M059J (cell line): ENCODE measurements at regions not wholly inside any gene's neighbourhood (a gene's known extent, or its start where the extent isn't known, plus 50 kb on each side); places are given as distances from the start of the nearest gene placed in this dataset.

Source experiments
- DNase-seq: peaks from one replicate; pipeline ENCODE4 v3.0.0-alpha.2; 2012; ENCODE audit warnings: low read depth

GRCh38 chr13:111476197-111476596 lies 155.8 kb downstream of the TEX29 start:
- DNase-seq: no peak

- no peak for DNase-seq
Observed at GRCh38 chr13:111479412-111479811, 159.0 kb downstream of the TEX29 start.

GRCh38 chr13:111480503-111480902 lies 160.1 kb downstream of the TEX29 start:
- no peak for DNase-seq

GRCh38 chr13:111480976-111481375 lies 160.5 kb downstream of the TEX29 start:
- DNase-seq: no peak

DNA sequence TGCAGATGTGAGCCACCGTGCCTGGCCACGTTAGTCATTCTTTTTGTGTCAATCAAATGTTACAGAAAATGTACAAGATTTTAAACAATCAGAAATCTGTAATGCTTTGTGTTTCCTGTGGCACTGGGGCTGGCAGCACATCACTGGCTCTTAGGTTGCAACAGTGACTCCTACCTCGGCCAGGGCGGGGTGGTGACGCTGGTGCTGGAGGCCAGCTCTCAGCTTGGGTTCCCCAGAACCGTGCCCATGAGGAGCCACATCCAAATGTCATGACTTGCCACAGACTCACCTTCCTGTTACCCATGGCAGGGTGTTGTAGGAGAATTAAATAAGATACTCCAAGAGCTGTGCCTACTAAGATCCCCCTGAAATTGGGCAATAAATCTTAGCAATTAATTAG lies 161.7 kb downstream of the TEX29 start:
- DNase-seq: no peak

DNA sequence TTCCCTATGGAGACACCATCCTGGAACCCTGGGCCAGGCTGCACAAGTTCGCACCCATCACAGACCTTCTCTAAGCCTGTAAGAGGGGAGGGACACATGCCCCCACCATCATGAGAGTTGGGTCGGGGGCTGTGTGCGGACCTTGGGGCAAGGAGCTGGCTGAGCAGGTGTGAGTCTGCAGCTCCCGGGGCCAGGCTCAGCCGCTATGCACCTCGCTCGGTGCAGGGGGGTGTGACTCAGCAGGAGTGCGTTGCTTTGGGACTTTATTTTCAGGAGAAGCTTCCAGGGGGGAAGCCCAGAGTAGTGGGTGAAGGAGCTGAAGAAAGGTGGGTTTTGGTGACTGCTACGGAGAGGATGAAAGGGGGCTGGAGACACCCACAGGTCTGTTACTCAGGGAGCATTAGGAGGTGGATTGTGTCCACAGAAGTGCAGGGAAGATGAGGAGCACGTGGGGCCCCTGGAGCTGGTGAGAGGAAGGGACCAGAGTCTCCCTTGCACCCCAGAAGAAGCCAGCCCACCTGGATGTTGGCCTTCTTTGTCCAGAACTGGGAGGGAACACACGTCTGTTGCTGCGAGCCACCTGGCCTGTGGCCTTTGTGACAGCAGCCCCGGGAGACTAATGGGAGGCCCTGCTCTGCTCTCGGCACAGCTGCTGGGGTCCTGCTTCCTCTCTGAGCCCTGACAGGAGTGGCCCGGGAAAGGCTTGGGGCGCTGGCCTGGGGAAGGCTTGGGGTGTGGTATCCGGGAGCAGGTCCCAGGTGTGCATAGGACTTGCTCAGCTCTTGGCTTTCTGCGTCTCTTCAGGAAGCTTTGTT lies 162.6 kb downstream of the TEX29 start:
- no peak for DNase-seq

- no peak for DNase-seq
Observed at GRCh38 chr13:111483621-111483987, 163.2 kb downstream of the TEX29 start.

- DNase-seq: no peak
Observed at GRCh38 chr13:111484141-111484925, 163.9 kb downstream of the TEX29 start.

DNA sequence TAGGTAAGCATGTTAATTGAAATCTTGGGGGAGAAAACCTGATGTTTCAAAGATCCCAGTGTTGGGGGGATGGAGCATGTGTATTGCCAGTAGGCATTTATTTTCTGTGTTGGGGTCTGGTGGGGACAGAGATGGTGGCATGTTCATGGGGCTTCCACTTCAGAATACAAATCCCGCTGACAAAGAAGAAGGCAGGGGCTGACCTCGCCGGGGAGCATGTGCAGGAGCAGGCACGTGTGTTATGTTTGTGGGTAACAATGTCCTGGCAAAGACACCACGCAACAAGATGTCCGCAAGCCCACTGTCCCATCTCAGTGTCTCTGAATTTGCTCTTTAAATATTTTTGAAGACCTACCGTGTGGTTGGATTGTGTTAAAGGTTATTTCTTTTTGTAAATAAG lies 164.5 kb downstream of the TEX29 start:
- DNase-seq: no peak

- DNase-seq: no peak
Observed at GRCh38 chr13:111485491-111486250, 165.2 kb downstream of the TEX29 start.

GRCh38 chr13:111486331-111486730 lies 165.9 kb downstream of the TEX29 start:
- no peak for DNase-seq

DNA sequence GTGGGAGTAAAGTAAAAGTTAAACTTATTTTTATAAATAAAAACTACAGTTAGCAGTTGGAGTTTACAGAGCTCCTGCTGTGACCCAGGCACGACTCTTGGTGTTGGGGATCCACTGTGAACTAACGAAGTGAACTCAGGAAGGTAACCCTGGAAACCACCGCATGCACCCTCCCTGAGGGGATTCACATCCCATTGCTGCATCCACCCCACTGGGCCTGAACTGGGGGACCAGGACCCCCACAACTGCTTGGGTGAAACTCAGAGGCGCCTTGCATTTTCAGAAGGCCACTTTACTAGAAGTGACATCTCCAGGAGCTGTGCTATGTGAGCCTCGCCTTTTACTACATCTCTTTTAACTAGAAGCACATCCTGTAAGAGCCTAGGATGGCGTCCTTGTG lies 166.4 kb downstream of the TEX29 start:
- DNase-seq: no peak

- no peak for DNase-seq
Observed at GRCh38 chr13:111488486-111489132, 168.2 kb downstream of the TEX29 start.

DNA sequence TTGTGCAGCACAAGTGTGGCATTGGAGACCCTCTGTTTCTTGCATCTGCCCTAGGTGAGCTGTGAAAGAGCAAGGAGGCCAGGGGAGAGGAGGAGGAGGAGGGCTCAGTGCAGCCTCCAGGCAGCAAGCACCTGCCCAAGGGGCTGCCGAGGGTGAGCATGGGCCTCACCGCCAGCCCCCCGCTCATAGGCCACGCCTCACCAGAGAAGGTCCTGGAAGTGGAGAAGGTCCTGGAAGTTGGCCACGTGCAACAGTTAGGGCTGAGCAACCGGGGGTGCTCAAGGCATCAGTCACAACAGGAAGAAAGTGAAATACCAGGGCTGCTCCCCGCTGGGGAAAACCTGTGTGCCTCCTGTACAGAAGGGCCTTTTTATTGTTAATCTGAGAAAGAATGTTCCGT lies 168.9 kb downstream of the TEX29 start:
- DNase-seq: no peak

DNA sequence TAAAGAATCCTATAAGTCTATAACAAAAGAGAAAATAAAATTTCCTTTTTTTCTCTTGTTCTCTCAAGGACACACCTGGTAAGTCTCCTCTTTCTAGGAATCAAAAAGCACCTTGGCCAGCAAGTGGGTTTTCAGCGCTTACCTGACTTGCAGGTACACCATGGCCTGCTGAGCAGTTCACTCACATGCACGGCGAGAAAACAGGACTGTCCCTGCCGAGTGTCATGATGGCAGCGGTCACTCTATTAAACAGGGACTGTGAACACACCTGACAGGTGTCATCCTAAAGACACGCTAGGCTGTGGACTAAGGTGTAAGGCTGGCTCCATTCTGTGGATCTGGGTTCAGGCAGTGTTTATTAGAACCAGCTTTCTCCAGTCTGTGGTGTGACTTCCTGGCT lies 170.2 kb downstream of the TEX29 start:
- DNase-seq: no peak

- DNase-seq: no peak
Observed at GRCh38 chr13:111491021-111491420, 170.6 kb downstream of the TEX29 start.

- DNase-seq: no peak
Observed at GRCh38 chr13:111491659-111492058, 171.2 kb downstream of the TEX29 start.

DNA sequence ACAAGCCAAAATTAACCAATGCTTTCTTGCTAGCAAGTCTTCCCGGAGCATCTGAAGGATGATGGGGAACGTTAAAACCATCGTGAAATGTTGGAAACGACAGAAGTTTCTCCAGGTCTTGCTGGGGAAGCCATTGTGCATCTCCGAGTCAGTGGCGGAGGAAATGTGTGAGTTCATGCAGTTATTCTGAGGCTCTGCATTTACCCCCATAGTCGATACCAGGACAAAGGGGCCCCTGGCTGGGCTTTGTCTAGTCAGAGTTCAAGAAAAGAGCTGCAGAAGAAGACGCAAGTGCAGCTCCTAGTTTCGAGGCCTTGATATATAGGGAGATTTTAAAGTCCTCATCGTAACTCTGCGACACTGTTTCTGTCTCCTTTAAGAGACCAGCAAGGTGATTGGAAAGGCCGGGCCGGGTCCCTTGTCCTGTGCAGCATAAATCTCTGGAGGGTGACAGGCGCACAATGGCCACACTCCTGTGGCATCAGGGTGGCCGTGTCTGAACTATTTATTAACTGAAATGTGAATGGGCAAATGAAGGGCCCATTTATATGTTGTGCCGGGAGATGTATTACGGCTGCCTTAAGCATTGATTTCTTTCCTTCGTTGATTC lies 172.0 kb downstream of the TEX29 start:
- no peak for DNase-seq

DNA sequence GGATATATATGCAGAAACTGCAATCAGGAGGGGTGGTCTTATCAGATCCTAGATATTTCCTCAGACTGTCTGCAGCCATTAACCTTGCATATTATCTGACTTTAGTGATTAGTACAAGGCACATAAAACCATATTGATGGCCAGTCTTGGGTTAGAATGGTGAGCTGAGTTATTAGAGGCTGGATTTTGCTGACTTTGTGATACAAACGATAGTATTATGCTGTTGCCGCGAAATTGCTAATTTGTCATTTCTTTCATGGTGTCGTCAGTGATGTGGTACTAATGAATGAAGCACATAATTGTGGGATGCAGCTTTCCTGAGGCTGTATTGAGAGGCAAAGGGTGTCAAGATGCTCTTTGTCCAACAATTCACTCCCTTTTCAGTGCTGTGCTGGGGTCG lies 172.5 kb downstream of the TEX29 start:
- DNase-seq: no peak

DNA sequence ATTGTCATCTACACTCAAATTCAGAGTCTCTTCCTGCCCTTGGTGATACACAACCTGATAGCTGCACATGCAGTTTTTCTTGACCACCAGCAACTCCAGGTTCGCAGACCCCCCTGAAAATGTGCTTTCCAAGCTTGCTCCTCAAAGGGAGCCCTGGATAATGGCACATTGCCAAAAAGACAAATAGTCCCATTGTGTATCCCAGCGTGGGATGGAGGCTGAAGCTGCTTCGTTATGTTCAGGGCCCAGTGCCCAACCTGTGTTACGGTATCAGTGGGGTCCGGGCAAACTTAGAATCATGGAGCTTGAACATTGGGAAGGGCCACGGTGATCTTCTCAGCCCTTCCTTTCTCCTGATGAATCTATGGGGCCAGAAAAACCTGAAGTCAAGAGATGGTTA lies 173.0 kb downstream of the TEX29 start:
- no peak for DNase-seq

- no peak for DNase-seq
Observed at GRCh38 chr13:111494641-111495040, 174.2 kb downstream of the TEX29 start.
